Esophagus muscularis mucosa (tissue), 4 donors: ENCODE measurements at regions not wholly inside any gene's neighbourhood (a gene's known extent, or its start where the extent isn't known, plus 50 kb on each side); places are given as distances from the start of the nearest gene placed in this dataset.

ENCODE experiments used
- DNase-seq: peaks from one replicate; pipeline ENCODE4 v3.0.0-alpha.2; 2017; ENCODE audit errors: extremely low spot score
- H3K27ac ChIP-seq, 4 donors: fragments of 200-600 bp; sonication (generic); replicated peaks in 1 of 4; 1 replicate in 3 of 4; 2 replicates in 1 of 4; pipeline ENCODE4 v1.5.1; 2016 to 2019; ENCODE audit warnings: mild to moderate bottlenecking in 1 of 4
- H3K27me3 ChIP-seq, 4 donors: fragments of 200-600 bp; sonication (generic); one replicate each; pipeline versions ENCODE4 v1.5.1 to v1.6.0; 2016 to 2019
- H3K36me3 ChIP-seq, 4 donors: fragments of 200-600 bp; sonication (generic); one replicate each; pipeline ENCODE4 v1.5.1; 2016 to 2019
- H3K4me1 ChIP-seq, 4 donors: fragments of 200-600 bp; sonication (generic); one replicate each; pipeline ENCODE4 v1.5.1; 2016 to 2019
- H3K4me3 ChIP-seq, 4 donors: fragments of 200-600 bp; sonication (generic); 1 replicate in 2 of 4; 2 replicates in 2 of 4; pipeline ENCODE4 v1.5.1; 2016 to 2019; ENCODE audit warnings: mild to moderate bottlenecking in 4 of 4, moderate library complexity in 1 of 4
- H3K9me3 ChIP-seq, 4 donors: fragments of 200-600 bp; sonication (generic); 1 replicate in 3 of 4; 2 replicates in 1 of 4; pipeline ENCODE4 v1.5.1; 2016 to 2019
- CTCF ChIP-seq, 3 experiments: fragments of 200-600 bp in 2 of 3; fragments of 450-650 bp in 1 of 3; sonication (generic) in 2 of 3; IDR thresholded peaks; one replicate each; pipeline ENCODE4 v1.5.1; 2017 to 2019; ENCODE audit warnings: antibody characterized with exemption in 3 of 3, mild to moderate bottlenecking in 2 of 3, moderate library complexity in 1 of 3
- EP300 ChIP-seq: sonication (generic); formaldehyde crosslinking; IDR thresholded peaks from one replicate; pipeline ENCODE4 v1.6.1; 2017; ENCODE audit warnings: antibody characterized with exemption
- POLR2A ChIP-seq: fragments of 450-650 bp; IDR thresholded peaks from one replicate; pipeline ENCODE4 v1.6.1; 2017; ENCODE audit warnings: antibody characterized with exemption, moderate library complexity, mild to moderate bottlenecking, low read depth
- POLR2AphosphoS5 ChIP-seq, 2 donors: sonication (generic); formaldehyde crosslinking; IDR thresholded peaks; one replicate each; pipeline ENCODE4 v1.6.1; 2017; ENCODE audit warnings: antibody characterized with exemption in 2 of 2
- WGBS: methylation state at CpG from one replicate; pipeline ENCODE4 v1.1.5; 2018; 5-methylcytosine and 5-hydroxymethylcytosine counted together
- intact Hi-C: fragments of 100-400 bp; cut with DNase I; formaldehyde crosslinking; loops from one replicate; pipeline ENCODE4 v1.15.1; 2023

GRCh38 chr3:99269606-99270351 lies 368.3 kb upstream of the DCBLD2 start:
- no peak overlapping the region for H3K4me3 ChIP-seq
- intact Hi-C loops, result no loop called here
- no peaks in the 10 kb centered on the region for H3K27me3 ChIP-seq
- H3K9me3 ChIP-seq, result no peaks in the 10 kb centered on the region
- H3K4me1 ChIP-seq, result no peaks in the 10 kb centered on the region
- TF ChIP-seq EP300 (no peak), POLR2A (no peak)
- peak overlapping the region in 1 of 4 donors; percentile 14 for H3K27ac ChIP-seq
- H3K36me3 ChIP-seq, result no peaks in the 10 kb centered on the region
- WGBS, result 73% methylated on average over 9 of the region's 9 CpGs
- peak; percentile 89 for DNase-seq

- 82% methylated on average over 3 of the region's 3 CpGs for WGBS
- TF ChIP-seq EP300 (no peak), CTCF (IDR thresholded peaks at IDR 0.05) (no peak), POLR2A (no peak), POLR2AphosphoS5 (IDR thresholded peaks at IDR 0.05) (no peak)
- intact Hi-C loops, result no loop called here
- Histone ChIP-seq H3K36me3 (no peaks in the 10 kb centered on the region), H3K27ac (no peak overlapping the region), H3K9me3 (no peaks in the 10 kb centered on the region), H3K4me1 (peaks cover 0 to 35% (median 5%) of the 10 kb centered on the region in 4 donors), H3K4me3 (no peak overlapping the region), H3K27me3 (no peaks in the 10 kb centered on the region)
- DNase-seq, result no peak
Measured at GRCh38 chr3:99256788-99257187, 355.3 kb upstream of the DCBLD2 start.

GRCh38 chr3:99253963-99254355 lies 352.5 kb upstream of the DCBLD2 start:
- WGBS, result 43% methylated on average over 2 of the region's 2 CpGs
- DNase-seq, result no peak
- no peaks in the 10 kb centered on the region for H3K36me3 ChIP-seq
- H3K9me3 ChIP-seq, result no peaks in the 10 kb centered on the region
- TF ChIP-seq CTCF (IDR thresholded peaks at IDR 0.05) (no peak), EP300 (no peak), POLR2AphosphoS5 (IDR thresholded peaks at IDR 0.05) (no peak), POLR2A (no peak)
- no peak overlapping the region for H3K27ac ChIP-seq
- intact Hi-C loops, result no loop called here
- H3K27me3 ChIP-seq, result no peaks in the 10 kb centered on the region
- no peak overlapping the region for H3K4me3 ChIP-seq
- H3K4me1 ChIP-seq, result peaks cover 2 to 50% (median 14%) of the 10 kb centered on the region in 4 donors

GRCh38 chr3:99250821-99251355 lies 349.4 kb upstream of the DCBLD2 start:
- Histone ChIP-seq H3K36me3 (no peaks in the 10 kb centered on the region), H3K9me3 (no peaks in the 10 kb centered on the region), H3K27me3 (no peaks in the 10 kb centered on the region), H3K4me3 (no peak overlapping the region), H3K27ac (no peak overlapping the region), H3K4me1 (peaks cover 2 to 45% (median 14%) of the 10 kb centered on the region in 4 donors)
- intact Hi-C loops, result no loop called here
- no peak for DNase-seq
- TF ChIP-seq CTCF (IDR thresholded peaks at IDR 0.05) (no peak), POLR2A (no peak), EP300 (no peak), POLR2AphosphoS5 (IDR thresholded peaks at IDR 0.05) (no peak)
- 85% methylated on average over 1 of the region's 1 CpG for WGBS

- H3K27ac ChIP-seq, result no peak overlapping the region
Measured at GRCh38 chr3:99250272-99250671, 348.8 kb upstream of the DCBLD2 start.

More at GRCh38 chr3:99250272-99250671, 348.8 kb upstream of the DCBLD2 start:
- no peaks in the 10 kb centered on the region for H3K27me3 ChIP-seq
- TF ChIP-seq POLR2A (no peak), EP300 (no peak), CTCF (IDR thresholded peaks at IDR 0.05) (no peak), POLR2AphosphoS5 (IDR thresholded peaks at IDR 0.05) (no peak)
- intact Hi-C loops, result no loop called here
- 82% methylated on average over 4 of the region's 4 CpGs for WGBS
- H3K4me1 ChIP-seq, result peaks cover 2 to 42% (median 14%) of the 10 kb centered on the region in 4 donors
- H3K36me3 ChIP-seq, result no peaks in the 10 kb centered on the region
- no peak for DNase-seq
- H3K4me3 ChIP-seq, result no peak overlapping the region
- no peaks in the 10 kb centered on the region for H3K9me3 ChIP-seq
